HTR-8/SVneo (cell line): ENCODE measurements at regions not wholly inside any gene's neighbourhood (a gene's known extent, or its start where the extent isn't known, plus 50 kb on each side); places are given as distances from the start of the nearest gene placed in this dataset.

ENCODE experiments used
- DNase-seq: peaks from one replicate; pipeline ENCODE4 v3.0.0; 2011; ENCODE audit warnings: low spot score, mixed read lengths; ENCODE audit not compliant: insufficient read length
- FAIRE-seq: peaks from 2 replicates; lab custom pipeline; 2011; peaks lifted over from hg19 to GRCh38; lab: Jason Lieb, UNC

DNA sequence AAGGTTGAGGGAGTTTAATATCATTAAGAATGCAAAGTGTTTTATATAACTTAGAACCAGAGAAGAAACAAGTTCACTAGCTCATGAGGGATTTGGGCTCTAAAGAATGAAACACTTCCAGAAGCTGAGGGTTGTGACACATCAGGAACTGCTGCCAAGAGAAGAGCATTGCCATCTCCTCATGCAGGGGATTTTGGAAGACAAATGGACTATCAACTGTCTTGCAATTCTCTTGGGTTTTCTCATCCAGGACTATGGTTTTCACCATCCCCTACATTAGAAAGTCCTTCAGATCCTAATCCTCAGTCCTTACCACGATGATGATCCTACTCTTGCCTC lies 59.7 kb upstream of the KL start:
- DNase-seq (no peak), FAIRE-seq (no peak)

DNA sequence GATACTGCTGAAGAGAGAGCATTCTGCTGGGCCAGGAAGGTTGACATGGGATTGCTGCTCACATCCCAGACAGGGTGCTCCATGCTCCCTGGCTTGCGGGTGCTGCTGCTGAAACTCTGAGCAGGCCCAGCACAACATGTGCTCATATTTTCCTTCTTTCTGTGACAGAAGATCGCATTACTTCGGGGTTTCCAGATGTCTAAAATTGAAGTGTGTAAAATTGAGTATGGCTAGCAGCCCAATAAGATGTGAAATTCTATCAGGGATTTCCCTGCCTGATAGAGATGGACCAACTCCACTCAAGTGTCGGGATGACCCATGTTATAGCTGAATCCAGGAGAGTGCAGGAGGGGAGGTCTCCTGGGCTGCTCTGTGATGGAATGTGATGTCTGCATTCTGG lies 55.6 kb upstream of the KL start:
- FAIRE-seq (no peak), DNase-seq (no peak)

DNA sequence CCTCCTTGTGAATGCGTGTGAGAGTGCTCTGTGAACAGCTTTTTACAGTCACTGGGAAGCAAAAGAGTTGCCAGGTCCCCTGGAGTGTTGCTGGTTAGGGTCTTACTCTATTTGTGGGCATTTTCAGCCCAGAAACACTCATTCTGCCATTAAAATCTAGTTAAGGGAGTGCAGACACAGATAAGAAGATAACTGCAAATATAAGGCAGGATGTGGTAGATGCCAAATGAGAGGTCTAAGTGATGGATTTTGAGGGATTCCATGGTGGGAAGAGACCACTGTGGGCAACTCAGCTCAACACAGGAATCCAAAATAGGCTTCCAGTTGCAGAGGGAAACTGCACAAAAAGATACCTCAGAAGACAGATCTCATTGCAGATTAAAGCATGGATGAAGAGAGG lies 54.5 kb upstream of the KL start:
- DNase-seq: no peak
- FAIRE-seq: no peak

DNA sequence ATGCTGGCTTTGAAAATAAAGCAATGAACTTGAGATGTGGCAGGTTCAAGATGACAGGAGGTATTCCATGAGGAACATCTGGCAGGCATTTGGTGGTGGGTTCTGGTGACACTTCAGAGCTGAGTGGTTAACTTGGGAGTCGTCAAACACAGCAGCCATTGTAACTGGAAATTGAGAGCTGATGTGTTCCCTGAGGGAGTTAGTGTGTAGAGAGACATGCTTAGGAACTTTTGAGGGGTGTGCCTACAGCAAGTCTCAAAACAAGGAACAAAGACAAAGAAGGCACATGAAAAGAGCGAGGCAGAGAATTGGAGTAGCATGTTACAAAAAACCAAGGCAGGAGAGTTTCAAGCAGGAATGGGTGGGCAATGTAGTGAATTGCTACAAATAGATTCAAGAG lies 53.9 kb upstream of the KL start:
- FAIRE-seq (no peak), DNase-seq (no peak)

DNA sequence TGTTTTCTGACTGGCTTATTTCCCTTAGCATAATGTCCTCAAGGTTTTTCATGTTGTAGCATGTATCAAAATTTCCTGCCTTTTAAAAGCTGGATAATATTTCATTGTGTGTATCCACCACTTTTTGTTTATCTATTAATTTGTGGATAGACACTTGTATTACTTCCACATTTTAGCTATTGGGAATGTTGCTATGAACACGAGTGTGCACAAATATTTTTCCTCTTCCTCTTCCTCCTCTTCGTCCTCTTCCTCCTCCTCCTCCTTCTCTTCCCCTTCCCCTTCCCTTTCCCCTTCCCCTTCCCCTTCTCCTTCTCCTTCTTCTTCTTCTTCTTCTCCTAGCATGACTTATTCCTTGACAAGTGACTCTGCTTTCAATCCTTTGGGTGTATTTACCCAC lies 51.2 kb upstream of the KL start:
- no peak for DNase-seq
- no peak for FAIRE-seq
